Loucy (cell line): ENCODE measurements at regions not wholly inside any gene's neighbourhood (a gene's known extent, or its start where the extent isn't known, plus 50 kb on each side); places are given as distances from the start of the nearest gene placed in this dataset.

ENCODE experiments used
- H2AFZ ChIP-seq: fragments of 200-600 bp; sonication (generic); 2 replicates; pipeline ENCODE4 v1.6.0; 2016; ENCODE audit warnings: antibody characterized with exemption, mild to moderate bottlenecking, low read length, moderate library complexity
- H3F3A ChIP-seq: fragments of 200-600 bp; 2 replicates; pipeline ENCODE4 v1.6.0; 2016; ENCODE audit warnings: antibody characterized with exemption, low read depth, mild to moderate bottlenecking
- H3K27me3 ChIP-seq: fragments of 200-600 bp; sonication (generic); 2 replicates; pipeline ENCODE4 v1.6.1; 2014; ENCODE audit warnings: low read length, mild to moderate bottlenecking; ENCODE audit not compliant: insufficient read depth, poor library complexity, severe bottlenecking
- H3K36me3 ChIP-seq: fragments of 200-600 bp; sonication (generic); 2 replicates; pipeline ENCODE4 v1.6.1; 2016; ENCODE audit warnings: low read length; ENCODE audit not compliant: insufficient read depth
- H3K4me1 ChIP-seq: fragments of 200-600 bp; sonication (generic); 2 replicates; pipeline ENCODE4 v1.5.1; 2014; ENCODE audit warnings: low read length, mild to moderate bottlenecking; ENCODE audit not compliant: insufficient read depth, poor library complexity, severe bottlenecking
- H3K4me2 ChIP-seq: fragments of 200-600 bp; sonication (generic); 2 replicates; pipeline ENCODE4 v1.6.0; 2014; ENCODE audit warnings: antibody characterized with exemption, low read length, low read depth, mild to moderate bottlenecking; ENCODE audit not compliant: poor library complexity, severe bottlenecking
- H3K4me3 ChIP-seq: fragments of 200-600 bp; sonication (generic); 2 replicates; pipeline ENCODE4 v1.5.1; 2014; ENCODE audit warnings: low read length, mild to moderate bottlenecking, mixed read lengths; ENCODE audit not compliant: poor library complexity, severe bottlenecking
- H3K79me2 ChIP-seq: fragments of 200-600 bp; sonication (generic); 2 replicates; pipeline ENCODE4 v1.6.1; 2014; ENCODE audit warnings: low read length; ENCODE audit not compliant: insufficient read depth
- H3K9ac ChIP-seq: fragments of 200-600 bp; sonication (generic); 2 replicates; pipeline ENCODE4 v1.6.0; 2014; ENCODE audit warnings: mild to moderate bottlenecking, low read depth, low read length, moderate library complexity; ENCODE audit not compliant: poor library complexity, severe bottlenecking
- H3K9me2 ChIP-seq: fragments of 200-600 bp; sonication (generic); replicated peaks from 2 replicates; pipeline ENCODE4 v1.6.1; 2016; ENCODE audit warnings: low read depth, low read length, mixed read lengths
- H3K9me3 ChIP-seq: fragments of 200-600 bp; sonication (generic); 2 replicates; pipeline ENCODE4 v1.6.1; 2014; ENCODE audit warnings: mild to moderate bottlenecking, antibody characterized with exemption, low read length, low read depth; ENCODE audit not compliant: insufficient read depth
- H4K20me1 ChIP-seq: fragments of 200-600 bp; sonication (generic); 2 replicates; pipeline ENCODE4 v1.6.0; 2014; ENCODE audit warnings: antibody characterized with exemption, low read length, mild to moderate bottlenecking; ENCODE audit not compliant: insufficient read depth, poor library complexity, severe bottlenecking
- CTCF ChIP-seq: fragments of 200-600 bp; sonication (generic); conservative IDR thresholded peaks from 2 replicates; pipeline ENCODE4 v1.5.1; 2014; ENCODE audit warnings: mild to moderate bottlenecking, antibody characterized with exemption, low read length
- EZH2phosphoT487 ChIP-seq: fragments of 200-600 bp; IDR thresholded peaks from 2 replicates; pipeline ENCODE4 v1.6.1; 2018; ENCODE audit warnings: antibody characterized with exemption, mild to moderate bottlenecking, moderate library complexity, borderline replicate concordance

GRCh38 chr3:88816445-88816844 is 291.0 kb upstream of the EPHA3 start:
- no peaks in the 10 kb centered on the region for H3K27me3 ChIP-seq
- no peaks in the 10 kb centered on the region for H3K9me2 ChIP-seq
- H3K4me2 ChIP-seq: no peak overlapping the region
- no peaks in the 10 kb centered on the region for H3F3A ChIP-seq
- H3K36me3 ChIP-seq: no peaks in the 10 kb centered on the region
- no peak overlapping the region for H3K4me3 ChIP-seq
- no peak overlapping the region for H3K9ac ChIP-seq
- no peaks in the 10 kb centered on the region for H4K20me1 ChIP-seq
- no peaks in the 10 kb centered on the region for H3K4me1 ChIP-seq
- TF ChIP-seq EZH2phosphoT487: no peak
- no peaks in the 10 kb centered on the region for H3K79me2 ChIP-seq
- H3K9me3 ChIP-seq: no peaks in the 10 kb centered on the region
- H2AFZ ChIP-seq: no peak overlapping the region

GRCh38 chr3:88824666-88825564 is 282.5 kb upstream of the EPHA3 start:
- H3K27me3 ChIP-seq: no peaks in the 10 kb centered on the region
- H3K9me2 ChIP-seq: no peaks in the 10 kb centered on the region

GRCh38 chr3:88828466-88828865 is 279.0 kb upstream of the EPHA3 start:
- no peaks in the 10 kb centered on the region for H3K9me2 ChIP-seq
- no peaks in the 10 kb centered on the region for H3F3A ChIP-seq
- no peaks in the 10 kb centered on the region for H3K36me3 ChIP-seq
- no peak for TF ChIP-seq EZH2phosphoT487
- TF ChIP-seq CTCF: no peak
- no peaks in the 10 kb centered on the region for H3K4me1 ChIP-seq
- H3K79me2 ChIP-seq: no peaks in the 10 kb centered on the region
- H4K20me1 ChIP-seq: no peaks in the 10 kb centered on the region
- H3K9me3 ChIP-seq: no peaks in the 10 kb centered on the region
- H3K4me2 ChIP-seq: no peak overlapping the region
- H3K4me3 ChIP-seq: no peak overlapping the region
- no peak overlapping the region for H3K9ac ChIP-seq
- no peak overlapping the region for H2AFZ ChIP-seq
- no peaks in the 10 kb centered on the region for H3K27me3 ChIP-seq

More at GRCh38 chr3:88824666-88825564, 282.5 kb upstream of the EPHA3 start:
- Histone ChIP-seq H3K4me2 (no peak overlapping the region), H3K4me1 (no peaks in the 10 kb centered on the region), H3K4me3 (no peak overlapping the region), H3K9me3 (no peaks in the 10 kb centered on the region), H3K36me3 (no peaks in the 10 kb centered on the region), H3K9ac (no peak overlapping the region), H3F3A (no peaks in the 10 kb centered on the region), H2AFZ (no peak overlapping the region), H4K20me1 (no peaks in the 10 kb centered on the region), H3K79me2 (no peaks in the 10 kb centered on the region)
- TF ChIP-seq CTCF (no peak), EZH2phosphoT487 (no peak)
